DOHH2 (cell line): ENCODE measurements at regions not wholly inside any gene's neighbourhood (a gene's known extent, or its start where the extent isn't known, plus 50 kb on each side); places are given as distances from the start of the nearest gene placed in this dataset.

ENCODE experiments used
- CTCF ChIP-seq: fragments of 200-600 bp; sonication (generic); IDR thresholded peaks from one replicate; pipeline ENCODE4 v1.5.1; 2014; ENCODE audit warnings: antibody characterized with exemption, mild to moderate bottlenecking, low read depth, low read length; ENCODE audit not compliant: poor library complexity, severe bottlenecking
- EZH2phosphoT487 ChIP-seq: fragments of 200-600 bp; sonication (generic); IDR thresholded peaks from 2 replicates; pipeline ENCODE4 v1.6.1; 2017; ENCODE audit warnings: borderline replicate concordance, mild to moderate bottlenecking, antibody characterized with exemption, low read length, moderate library complexity, mixed read lengths

DNA sequence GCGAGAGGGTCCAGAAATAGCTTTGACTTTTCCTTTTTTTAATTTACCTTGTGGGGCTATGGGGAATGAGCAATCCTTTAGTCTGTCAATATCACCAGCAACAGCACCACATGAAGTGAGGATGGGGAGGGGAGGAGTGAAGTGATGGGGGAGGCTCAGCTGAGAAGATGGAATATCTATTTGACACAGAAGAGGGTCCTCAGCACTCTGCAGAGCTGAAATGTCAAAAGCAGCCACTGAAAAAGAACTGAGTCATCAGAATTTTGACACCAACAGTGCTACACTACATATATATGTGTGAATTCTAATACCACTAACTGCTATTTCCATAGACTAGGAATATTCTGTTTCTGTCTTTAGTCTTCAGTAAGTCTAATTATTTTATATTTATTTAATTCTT lies 427.0 kb upstream of the PBX1 start:
- TF ChIP-seq CTCF (no peak), EZH2phosphoT487 (no peak)
